HG02870 (cell line): ENCODE measurements at regions not wholly inside any gene's neighbourhood (a gene's known extent, or its start where the extent isn't known, plus 50 kb on each side); places are given as distances from the start of the nearest gene placed in this dataset.

Experiments
- ATAC-seq: cut with Tn5 transposase; IDR thresholded peaks from one replicate; pipeline ENCODE4 v1.9.1; 2021; ENCODE audit warnings: mild to moderate bottlenecking, moderate library complexity; ENCODE audit not compliant: unreplicated experiment

GRCh38 chr2:196565106-196565765, 74.3 kb upstream of the CCDC150 start:
- no peak for ATAC-seq

DNA sequence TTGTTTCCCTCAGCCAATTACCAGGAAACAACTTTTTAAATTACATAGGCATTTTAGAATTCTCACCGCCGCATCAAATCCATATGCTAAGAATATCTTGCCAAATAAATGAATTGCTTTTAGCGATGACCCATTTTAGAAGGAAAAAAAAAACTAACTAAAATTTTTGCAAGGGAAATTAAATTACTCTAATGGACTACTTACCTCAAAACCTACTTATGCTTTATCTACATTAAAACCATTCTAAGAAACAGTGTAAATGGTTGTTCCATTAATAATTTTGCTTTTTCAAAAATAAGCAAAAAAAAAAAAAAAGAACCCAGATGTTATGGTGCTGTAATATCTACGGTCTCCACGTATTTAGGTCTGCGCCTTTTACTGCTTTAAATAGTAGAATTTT, 73.5 kb upstream of the CCDC150 start:
- no peak for ATAC-seq

GRCh38 chr2:196566961-196567666, 72.4 kb upstream of the CCDC150 start:
- no peak for ATAC-seq

DNA sequence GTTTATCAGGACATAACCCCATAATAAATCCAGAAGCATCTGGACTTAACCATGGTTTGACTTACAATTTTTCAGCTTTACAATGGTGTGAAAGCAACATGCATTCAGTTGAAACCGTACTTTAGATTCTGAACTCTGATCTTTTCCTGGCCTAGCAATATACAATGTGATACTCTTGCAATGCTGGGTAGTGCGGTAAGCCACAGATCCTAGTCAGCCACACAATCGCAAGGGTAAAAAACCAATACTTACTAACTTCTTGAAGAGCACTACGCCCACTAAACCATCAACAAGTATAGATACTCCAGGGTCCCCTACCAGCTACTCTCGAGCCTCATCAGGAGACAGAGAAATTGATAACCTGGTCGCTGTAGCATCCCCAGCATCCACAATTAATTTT, 71.0 kb upstream of the CCDC150 start:
- no peak for ATAC-seq

- ATAC-seq, result no peak
Measured at GRCh38 chr2:196584903-196585302, 54.6 kb upstream of the CCDC150 start.

- no peak for ATAC-seq
Measured at GRCh38 chr2:196586511-196586991, 53.0 kb upstream of the CCDC150 start.

- no peak for ATAC-seq
Measured at GRCh38 chr2:196587056-196587455, 52.5 kb upstream of the CCDC150 start.

DNA sequence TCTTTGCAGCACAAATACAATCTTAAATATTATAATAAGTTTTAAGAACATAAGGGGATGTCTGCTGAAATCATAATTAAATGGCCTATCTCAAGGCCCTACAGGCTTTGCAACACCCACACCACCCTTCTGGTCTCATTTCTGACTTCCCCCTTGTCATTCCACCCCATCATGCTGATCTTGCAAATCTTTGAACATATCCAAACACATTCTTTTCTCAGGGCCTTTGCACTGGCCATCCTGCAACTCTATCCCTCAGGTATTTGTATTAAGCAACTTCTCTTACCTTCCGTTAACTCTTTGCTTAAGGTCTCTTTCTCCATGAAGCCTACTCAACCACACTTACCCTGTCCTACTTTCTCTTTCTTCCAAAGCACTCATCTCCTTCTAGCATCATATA, 51.8 kb upstream of the CCDC150 start:
- no peak for ATAC-seq

DNA sequence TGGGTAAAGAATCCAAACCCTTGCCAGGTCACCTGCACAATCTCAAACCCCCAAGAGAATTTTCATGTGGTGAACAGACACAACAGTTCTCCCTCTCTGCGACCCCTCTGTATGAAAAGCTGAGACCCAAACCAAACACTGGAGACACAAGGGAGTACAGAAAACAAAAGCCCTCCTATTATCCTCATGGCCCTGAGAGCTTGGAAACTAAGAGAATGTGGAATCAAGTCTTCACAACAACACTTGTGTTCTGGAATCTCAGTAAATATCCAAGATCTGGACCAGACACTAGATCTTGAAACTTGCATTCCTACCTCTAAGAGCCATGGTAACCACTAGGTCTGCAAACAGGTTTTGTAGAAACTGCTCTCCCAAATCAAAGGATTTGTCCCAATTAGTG, 50.1 kb upstream of the CCDC150 start:
- ATAC-seq, result no peak
